HEK293 (cell line): ENCODE measurements at regions not wholly inside any gene's neighbourhood (a gene's known extent, or its start where the extent isn't known, plus 50 kb on each side); places are given as distances from the start of the nearest gene placed in this dataset.

Experiments used
- CTCF ChIA-PET: fragments of 350-600 bp; formaldehyde crosslinking; extraction: SDS; loops from one replicate; lab custom pipeline; 2021; ENCODE audit warnings: antibody characterized with exemption; lab: Yijun Ruan, JAX
- POLR2A ChIA-PET: fragments of 300-600 bp; formaldehyde crosslinking; extraction: SDS; loops from one replicate; lab custom pipeline; 2020; ENCODE audit warnings: antibody characterized with exemption, inconsistent platforms; lab: Yijun Ruan, JAX
- H3K27ac ChIP-seq: fragments of 200-500 bp; sonication (Bioruptor generic); 2 replicates; pipeline ENCODE4 v1.5.1; 2014; ENCODE audit warnings: low read depth, low read length, control low read depth, inconsistent platforms; ENCODE audit errors: extremely low read depth
- H3K36me3 ChIP-seq, 2 experiments: fragments of 200-500 bp in 1 of 2; sonication (Bioruptor generic) in 1 of 2; 1 replicate in 1 of 2; 2 replicates in 1 of 2; pipeline ENCODE4 v1.5.1; 2014 to 2017; ENCODE audit warnings: inconsistent platforms in 2 of 2, low read length in 2 of 2; ENCODE audit not compliant: control insufficient read depth in 2 of 2, insufficient read depth in 1 of 2
- H3K4me1 ChIP-seq: fragments of 200-500 bp; sonication (Bioruptor generic); 2 replicates; pipeline ENCODE4 v1.5.1; 2014; ENCODE audit warnings: mild to moderate bottlenecking, low read length, inconsistent platforms; ENCODE audit not compliant: control insufficient read depth, insufficient read depth
- H3K4me3 ChIP-seq: 2 replicates; pipeline ENCODE4 v1.5.1; 2011; ENCODE audit warnings: low read depth, mild to moderate bottlenecking, control low read depth, low read length, moderate library complexity
- H3K9me3 ChIP-seq: fragments of 200-500 bp; sonication (Bioruptor generic); 2 replicates; pipeline ENCODE4 v1.5.1; 2014; ENCODE audit warnings: low read depth, low read length, inconsistent platforms; ENCODE audit not compliant: control insufficient read depth, insufficient read depth
- MEIS1 ChIP-seq: sonication (generic); formaldehyde crosslinking; IDR thresholded peaks from 2 replicates; pipeline ENCODE4 v1.8.1; 2022; ENCODE audit warnings: missing genetic modification reagents, mild to moderate bottlenecking, borderline replicate concordance
- YY2 ChIP-seq: fragments of 450-650 bp; formaldehyde crosslinking; IDR thresholded peaks from 2 replicates; pipeline ENCODE4 v1.5.1; 2016; ENCODE audit warnings: missing biosample characterization, missing genetic modification characterization
- ZNF155 ChIP-seq: fragments of 450-650 bp; formaldehyde crosslinking; IDR thresholded peaks from 2 replicates; pipeline ENCODE4 v1.5.1; 2016; ENCODE audit warnings: missing biosample characterization, missing genetic modification characterization
- ZNF169 ChIP-seq: fragments of 450-650 bp; formaldehyde crosslinking; IDR thresholded peaks from 2 replicates; pipeline ENCODE4 v1.5.1; 2016; ENCODE audit warnings: missing biosample characterization, missing genetic modification characterization
- ZNF2 ChIP-seq: fragments of 450-650 bp; formaldehyde crosslinking; IDR thresholded peaks from 2 replicates; pipeline ENCODE4 v1.5.1; 2016; ENCODE audit warnings: missing biosample characterization, missing genetic modification characterization
- ZNF214 ChIP-seq: fragments of 450-650 bp; formaldehyde crosslinking; IDR thresholded peaks from 2 replicates; pipeline ENCODE4 v1.5.1; 2017; ENCODE audit warnings: missing biosample characterization, mild to moderate bottlenecking, missing genetic modification characterization, borderline replicate concordance
- ZNF266 ChIP-seq: fragments of 450-650 bp; formaldehyde crosslinking; IDR thresholded peaks from 2 replicates; pipeline ENCODE4 v1.5.1; 2016; ENCODE audit warnings: missing biosample characterization, missing genetic modification characterization, low read depth
- ZNF311 ChIP-seq: fragments of 450-650 bp; formaldehyde crosslinking; IDR thresholded peaks from 2 replicates; pipeline ENCODE4 v1.5.1; 2017; ENCODE audit warnings: missing biosample characterization, missing genetic modification characterization, borderline replicate concordance
- ZNF394 ChIP-seq: fragments of 450-650 bp; formaldehyde crosslinking; IDR thresholded peaks from 2 replicates; pipeline ENCODE4 v1.5.1; 2016; ENCODE audit warnings: missing biosample characterization, missing genetic modification characterization, mild to moderate bottlenecking, moderate library complexity, borderline replicate concordance
- ZNF514 ChIP-seq: fragments of 450-650 bp; formaldehyde crosslinking; IDR thresholded peaks from 2 replicates; pipeline ENCODE4 v1.5.1; 2016; ENCODE audit warnings: missing biosample characterization, missing genetic modification characterization
- ZNF549 ChIP-seq: fragments of 450-650 bp; IDR thresholded peaks from 2 replicates; pipeline ENCODE4 v1.5.1; 2018; ENCODE audit warnings: missing biosample characterization, missing genetic modification characterization, mild to moderate bottlenecking, inconsistent platforms, moderate library complexity
- ZNF610 ChIP-seq: fragments of 450-650 bp; formaldehyde crosslinking; IDR thresholded peaks from 2 replicates; pipeline ENCODE4 v1.5.1; 2016; ENCODE audit warnings: missing biosample characterization, missing genetic modification characterization, borderline replicate concordance
- ZNF621 ChIP-seq: fragments of 450-650 bp; formaldehyde crosslinking; IDR thresholded peaks from 2 replicates; pipeline ENCODE4 v1.5.1; 2017; ENCODE audit warnings: missing biosample characterization, missing genetic modification characterization
- ZNF654 ChIP-seq: fragments of 450-650 bp; formaldehyde crosslinking; IDR thresholded peaks from 2 replicates; pipeline ENCODE4 v1.5.1; 2016; ENCODE audit warnings: low read depth, missing biosample characterization, missing genetic modification characterization
- ZNF660 ChIP-seq: fragments of 450-650 bp; IDR thresholded peaks from 2 replicates; pipeline ENCODE4 v1.5.1; 2018; ENCODE audit warnings: missing biosample characterization, mild to moderate bottlenecking, missing genetic modification characterization
- ZNF768 ChIP-seq: fragments of 450-650 bp; formaldehyde crosslinking; IDR thresholded peaks from 2 replicates; pipeline ENCODE4 v1.5.1; 2018; ENCODE audit warnings: missing biosample characterization, mild to moderate bottlenecking, missing genetic modification characterization
- ZSCAN18 ChIP-seq: fragments of 450-650 bp; formaldehyde crosslinking; IDR thresholded peaks from 2 replicates; pipeline ENCODE4 v1.5.1; 2016; ENCODE audit warnings: missing biosample characterization, missing genetic modification characterization
- TF ChIP-seq, protein P1 (sequence below): fragments of 450-650 bp; formaldehyde crosslinking; IDR thresholded peaks from 2 replicates; pipeline ENCODE4 v1.5.1; 2016; ENCODE audit warnings: missing biosample characterization, missing genetic modification characterization, low read depth
- TF ChIP-seq, protein P2 (sequence below): fragments of 450-650 bp; formaldehyde crosslinking; IDR thresholded peaks from 2 replicates; pipeline ENCODE4 v1.5.1; 2017; ENCODE audit warnings: missing biosample characterization, mild to moderate bottlenecking, missing genetic modification characterization, moderate library complexity
- TF ChIP-seq, protein P3 (sequence below): fragments of 450-650 bp; formaldehyde crosslinking; IDR thresholded peaks from 2 replicates; pipeline ENCODE4 v1.5.1; 2017; ENCODE audit warnings: missing biosample characterization, missing genetic modification characterization

DNA sequence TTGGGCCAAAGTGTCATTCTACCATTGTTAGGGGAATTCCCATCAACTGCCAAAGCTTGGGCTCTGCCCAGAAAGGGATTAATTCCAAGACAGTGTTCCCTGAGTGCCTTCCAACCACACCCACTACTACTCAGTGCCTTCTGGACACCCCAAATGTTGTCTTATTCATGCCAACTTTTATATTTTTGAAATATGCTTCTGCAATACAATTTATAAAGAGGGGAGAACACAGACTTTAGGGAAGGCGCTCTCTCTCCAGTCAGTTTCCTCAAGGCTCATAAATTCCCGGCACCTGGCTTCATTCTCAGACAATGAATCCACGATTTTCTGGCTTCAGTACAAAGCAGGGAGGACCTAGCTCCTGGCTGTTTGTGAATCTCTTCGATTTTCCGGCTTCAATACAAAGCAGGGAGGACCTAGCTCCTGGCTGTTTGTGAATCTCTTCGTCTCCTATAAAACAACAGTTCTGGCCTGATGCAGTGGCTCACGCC, 120.1 kb upstream of the MYO10 start:
- H3K27ac ChIP-seq, result no peak overlapping the region
- no peaks in the 10 kb centered on the region for H3K4me1 ChIP-seq
- no peak overlapping the region for H3K4me3 ChIP-seq
- H3K9me3 ChIP-seq, result no peaks in the 10 kb centered on the region
- ChIA-PET POLR2A (no interaction called here), CTCF (interaction anchor here (0.5 to 0.7 kb wide), 3 partner anchors 43 to 302 kb away, joined by 3 to 6 read pairs (median 3); no protein-coding TSS in a partner anchor)
- no peaks in the 10 kb centered on the region for H3K36me3 ChIP-seq
- TF ChIP-seq ZNF610 (tag by site-specific recombination) (no peak), ZNF768 (tag by site-specific recombination) (no peak), ZNF660 (tag by site-specific recombination) (no peak), ZNF394 (tag by site-specific recombination) (no peak), ZNF514 (tag by site-specific recombination) (no peak)
- TF ChIP-seq, protein P1, sequence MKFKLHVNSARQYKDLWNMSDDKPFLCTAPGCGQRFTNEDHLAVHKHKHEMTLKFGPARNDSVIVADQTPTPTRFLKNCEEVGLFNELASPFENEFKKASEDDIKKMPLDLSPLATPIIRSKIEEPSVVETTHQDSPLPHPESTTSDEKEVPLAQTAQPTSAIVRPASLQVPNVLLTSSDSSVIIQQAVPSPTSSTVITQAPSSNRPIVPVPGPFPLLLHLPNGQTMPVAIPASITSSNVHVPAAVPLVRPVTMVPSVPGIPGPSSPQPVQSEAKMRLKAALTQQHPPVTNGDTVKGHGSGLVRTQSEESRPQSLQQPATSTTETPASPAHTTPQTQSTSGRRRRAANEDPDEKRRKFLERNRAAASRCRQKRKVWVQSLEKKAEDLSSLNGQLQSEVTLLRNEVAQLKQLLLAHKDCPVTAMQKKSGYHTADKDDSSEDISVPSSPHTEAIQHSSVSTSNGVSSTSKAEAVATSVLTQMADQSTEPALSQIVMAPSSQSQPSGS (tag by site-specific recombination), result no peak

GRCh38 chr5:17058438-17058837, 122.3 kb upstream of the MYO10 start:
- no peaks in the 10 kb centered on the region for H3K9me3 ChIP-seq
- no peak for TF ChIP-seq ZNF621 (tag by site-specific recombination)
- TF ChIP-seq ZNF2 (tag by site-specific recombination), result no peak
- no peak for TF ChIP-seq ZNF214
- TF ChIP-seq ZNF311 (tag by site-specific recombination), result no peak
- TF ChIP-seq, protein P2, sequence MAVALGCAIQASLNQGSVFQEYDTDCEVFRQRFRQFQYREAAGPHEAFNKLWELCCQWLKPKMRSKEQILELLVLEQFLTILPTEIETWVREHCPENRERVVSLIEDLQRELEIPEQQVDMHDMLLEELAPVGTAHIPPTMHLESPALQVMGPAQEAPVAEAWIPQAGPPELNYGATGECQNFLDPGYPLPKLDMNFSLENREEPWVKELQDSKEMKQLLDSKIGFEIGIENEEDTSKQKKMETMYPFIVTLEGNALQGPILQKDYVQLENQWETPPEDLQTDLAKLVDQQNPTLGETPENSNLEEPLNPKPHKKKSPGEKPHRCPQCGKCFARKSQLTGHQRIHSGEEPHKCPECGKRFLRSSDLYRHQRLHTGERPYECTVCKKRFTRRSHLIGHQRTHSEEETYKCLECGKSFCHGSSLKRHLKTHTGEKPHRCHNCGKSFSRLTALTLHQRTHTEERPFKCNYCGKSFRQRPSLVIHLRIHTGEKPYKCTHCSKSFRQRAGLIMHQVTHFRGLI (tag by site-specific recombination), result no peak
- TF ChIP-seq ZNF549 (tag by site-specific recombination), result no peak
- no peak for TF ChIP-seq ZNF155 (tag by site-specific recombination)
- TF ChIP-seq ZNF169 (tag by site-specific recombination), result no peak
- TF ChIP-seq YY2 (tag by site-specific recombination), result no peak
- no peak for TF ChIP-seq ZSCAN18 (tag by site-specific recombination)
- TF ChIP-seq ZNF266 (tag by site-specific recombination), result no peak
- no peak for TF ChIP-seq ZNF654 (tag by site-specific recombination)
- TF ChIP-seq MEIS1 (CRISPR knock-in tag), result no peak
- TF ChIP-seq, protein P3, sequence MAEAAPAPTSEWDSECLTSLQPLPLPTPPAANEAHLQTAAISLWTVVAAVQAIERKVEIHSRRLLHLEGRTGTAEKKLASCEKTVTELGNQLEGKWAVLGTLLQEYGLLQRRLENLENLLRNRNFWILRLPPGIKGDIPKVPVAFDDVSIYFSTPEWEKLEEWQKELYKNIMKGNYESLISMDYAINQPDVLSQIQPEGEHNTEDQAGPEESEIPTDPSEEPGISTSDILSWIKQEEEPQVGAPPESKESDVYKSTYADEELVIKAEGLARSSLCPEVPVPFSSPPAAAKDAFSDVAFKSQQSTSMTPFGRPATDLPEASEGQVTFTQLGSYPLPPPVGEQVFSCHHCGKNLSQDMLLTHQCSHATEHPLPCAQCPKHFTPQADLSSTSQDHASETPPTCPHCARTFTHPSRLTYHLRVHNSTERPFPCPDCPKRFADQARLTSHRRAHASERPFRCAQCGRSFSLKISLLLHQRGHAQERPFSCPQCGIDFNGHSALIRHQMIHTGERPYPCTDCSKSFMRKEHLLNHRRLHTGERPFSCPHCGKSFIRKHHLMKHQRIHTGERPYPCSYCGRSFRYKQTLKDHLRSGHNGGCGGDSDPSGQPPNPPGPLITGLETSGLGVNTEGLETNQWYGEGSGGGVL (tag by site-specific recombination), result no peak
- TF ChIP-seq, all 188 proteins: peak for 0
- ChIA-PET POLR2A (no interaction called here), CTCF (interaction anchor here (0.7 to 1.1 kb wide), 2 partner anchors 11 to 125 kb away, joined by 3 read pairs; no protein-coding TSS in a partner anchor)
- no peak overlapping the region for H3K27ac ChIP-seq
- no peaks in the 10 kb centered on the region for H3K36me3 ChIP-seq
- no peak overlapping the region for H3K4me3 ChIP-seq
- H3K4me1 ChIP-seq, result no peaks in the 10 kb centered on the region
